Mucosa of descending colon (tissue), 3 donors: ENCODE measurements at regions not wholly inside any gene's neighbourhood (a gene's known extent, or its start where the extent isn't known, plus 50 kb on each side); places are given as distances from the start of the nearest gene placed in this dataset.

ENCODE experiments used
- ATAC-seq: fragments of 200-7000 bp; cut with Tn5 transposase; one replicate; pipeline ENCODE4 v1.9.1; 2020; ENCODE audit warnings: mild to moderate bottlenecking, moderate library complexity
- DNase-seq, 3 donors: peaks; one replicate each; pipeline ENCODE4 v3.0.0-alpha.2; 2020
- H3K36me3 ChIP-seq: fragments of 200-600 bp; one replicate; pipeline ENCODE4 v1.8.0; 2021; ENCODE audit warnings: low read depth, mild to moderate bottlenecking
- H3K4me1 ChIP-seq: fragments of 200-600 bp; one replicate; pipeline ENCODE4 v1.8.0; 2021; ENCODE audit warnings: low read depth, mild to moderate bottlenecking
- H3K4me3 ChIP-seq: fragments of 200-600 bp; one replicate; pipeline ENCODE4 v1.8.0; 2021; ENCODE audit warnings: mild to moderate bottlenecking
- H3K9me3 ChIP-seq: fragments of 200-600 bp; one replicate; pipeline ENCODE4 v1.8.0; 2021; ENCODE audit warnings: mild to moderate bottlenecking
- intact Hi-C, 2 donors: fragments of 100-400 bp; cut with DNase I in 1 of 2; cut with micrococcal nuclease in 1 of 2; formaldehyde crosslinking; loops; one replicate each; pipeline versions ENCODE4 v1.11.0 to v1.11.1; 2022; cut with DNase I, micrococcal nuclease
- TF ChIP-seq, protein P1 (sequence below): fragments of 200-600 bp; IDR thresholded peaks from one replicate; pipeline ENCODE4 v1.8.0; 2022; ENCODE audit warnings: antibody characterized with exemption, mild to moderate bottlenecking
- donor health status: DM: no; HTN: no; CAD: no; lungs with moderate emphysema.
- donor health status: DM: no; HTN: no; CAD: no.
- donor health status: DM: no; HTN: yes; CAD: no.

DNA sequence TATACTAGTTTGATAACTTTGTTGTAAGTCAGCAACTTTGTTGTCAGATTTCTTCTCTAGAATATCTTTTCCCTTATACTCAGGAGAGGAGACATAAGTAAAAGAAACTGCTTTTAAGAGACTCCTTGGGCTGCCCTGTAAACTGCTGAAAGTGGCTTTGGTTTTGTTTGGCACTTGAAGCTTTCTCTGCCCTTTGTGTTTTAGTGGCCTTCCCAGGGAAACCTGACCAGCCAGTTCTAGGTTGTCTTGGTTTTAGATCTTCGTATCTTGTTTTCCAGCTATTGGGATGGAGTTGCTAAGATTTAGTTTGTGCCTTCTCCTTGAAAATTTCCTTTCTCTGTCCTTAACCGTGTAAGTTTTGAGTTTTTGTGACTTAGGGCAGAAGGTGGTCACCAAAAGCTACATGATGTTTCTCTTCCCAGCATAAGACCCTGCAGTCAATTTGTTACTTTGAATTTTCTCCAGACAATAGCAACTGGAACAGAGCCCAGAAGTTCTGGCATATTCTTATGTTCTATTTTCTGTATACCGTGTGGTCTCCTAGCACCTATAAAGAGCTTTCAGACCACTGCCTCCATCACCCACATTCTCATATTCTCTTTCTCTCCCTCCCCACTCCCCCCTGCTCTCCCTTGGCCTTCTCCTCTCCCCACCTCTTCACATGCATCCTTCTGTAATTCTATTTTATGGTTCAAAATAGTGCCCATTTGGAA lies 81.1 kb downstream of the BOLA3 start:
- Histone ChIP-seq H3K36me3 (no peaks in the 10 kb centered on the region), H3K9me3 (no peaks in the 10 kb centered on the region), H3K4me3 (no peak overlapping the region), H3K4me1 (no peaks in the 10 kb centered on the region)
- TF ChIP-seq, protein P1, sequence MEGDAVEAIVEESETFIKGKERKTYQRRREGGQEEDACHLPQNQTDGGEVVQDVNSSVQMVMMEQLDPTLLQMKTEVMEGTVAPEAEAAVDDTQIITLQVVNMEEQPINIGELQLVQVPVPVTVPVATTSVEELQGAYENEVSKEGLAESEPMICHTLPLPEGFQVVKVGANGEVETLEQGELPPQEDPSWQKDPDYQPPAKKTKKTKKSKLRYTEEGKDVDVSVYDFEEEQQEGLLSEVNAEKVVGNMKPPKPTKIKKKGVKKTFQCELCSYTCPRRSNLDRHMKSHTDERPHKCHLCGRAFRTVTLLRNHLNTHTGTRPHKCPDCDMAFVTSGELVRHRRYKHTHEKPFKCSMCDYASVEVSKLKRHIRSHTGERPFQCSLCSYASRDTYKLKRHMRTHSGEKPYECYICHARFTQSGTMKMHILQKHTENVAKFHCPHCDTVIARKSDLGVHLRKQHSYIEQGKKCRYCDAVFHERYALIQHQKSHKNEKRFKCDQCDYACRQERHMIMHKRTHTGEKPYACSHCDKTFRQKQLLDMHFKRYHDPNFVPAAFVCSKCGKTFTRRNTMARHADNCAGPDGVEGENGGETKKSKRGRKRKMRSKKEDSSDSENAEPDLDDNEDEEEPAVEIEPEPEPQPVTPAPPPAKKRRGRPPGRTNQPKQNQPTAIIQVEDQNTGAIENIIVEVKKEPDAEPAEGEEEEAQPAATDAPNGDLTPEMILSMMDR: no peak
- intact Hi-C loops: no loop called here
- ATAC-seq: no peak
- no peak for DNase-seq

DNA sequence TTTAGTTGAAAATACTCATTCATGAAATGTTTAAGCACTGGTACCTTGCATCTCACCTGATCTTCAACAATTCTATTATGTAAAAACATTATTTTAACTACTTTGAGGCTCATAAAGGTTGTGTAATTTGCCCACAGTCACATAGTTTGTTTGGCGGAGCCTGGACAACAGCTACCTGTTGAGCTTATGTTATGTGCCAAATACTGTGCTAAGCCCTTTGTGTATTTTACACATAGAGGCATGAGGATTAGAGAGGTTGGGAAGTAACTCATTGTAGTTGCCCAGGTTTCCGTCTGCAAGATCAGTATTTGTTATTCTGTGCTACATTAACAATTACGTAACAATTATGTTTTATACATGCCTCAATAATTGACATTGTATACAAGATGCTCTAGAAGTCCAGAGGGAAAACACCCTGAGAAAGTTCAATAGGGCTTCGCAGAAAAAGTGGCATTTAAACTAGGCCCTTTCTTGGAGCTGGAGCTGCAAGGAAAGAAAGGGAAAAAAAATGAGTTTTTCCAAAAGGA lies 80.4 kb downstream of the BOLA3 start:
- ATAC-seq: no peak
- no peak for DNase-seq
- Histone ChIP-seq H3K4me3 (no peak overlapping the region), H3K9me3 (no peaks in the 10 kb centered on the region), H3K4me1 (no peaks in the 10 kb centered on the region), H3K36me3 (no peaks in the 10 kb centered on the region)
- TF ChIP-seq, protein P1: no peak
- intact Hi-C loops: no loop called here

DNA sequence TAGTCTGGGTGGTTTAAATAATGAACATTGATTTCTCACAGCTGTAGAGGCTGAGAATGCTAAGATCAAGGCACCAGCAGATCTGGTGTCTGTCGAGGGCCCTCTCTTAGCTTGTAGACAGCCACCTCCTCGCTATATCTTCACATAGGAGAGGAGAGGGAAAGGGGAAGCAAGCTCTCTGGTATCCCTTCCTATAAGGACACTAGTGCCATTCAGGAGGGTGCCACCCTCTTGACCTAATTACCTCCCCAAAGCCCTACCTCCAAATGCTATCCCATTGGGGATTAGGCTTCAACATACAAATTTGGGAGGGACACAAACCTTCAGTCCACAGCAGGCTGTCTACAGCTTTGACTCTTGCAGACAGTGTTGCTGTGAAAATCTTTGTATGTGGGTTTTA lies 76.7 kb downstream of the BOLA3 start:
- Histone ChIP-seq H3K36me3 (no peaks in the 10 kb centered on the region), H3K4me3 (no peak overlapping the region), H3K9me3 (no peaks in the 10 kb centered on the region), H3K4me1 (no peaks in the 10 kb centered on the region)
- intact Hi-C loops: no loop called here
- DNase-seq: no peak
- TF ChIP-seq, protein P1: no peak
- ATAC-seq: no peak

DNA sequence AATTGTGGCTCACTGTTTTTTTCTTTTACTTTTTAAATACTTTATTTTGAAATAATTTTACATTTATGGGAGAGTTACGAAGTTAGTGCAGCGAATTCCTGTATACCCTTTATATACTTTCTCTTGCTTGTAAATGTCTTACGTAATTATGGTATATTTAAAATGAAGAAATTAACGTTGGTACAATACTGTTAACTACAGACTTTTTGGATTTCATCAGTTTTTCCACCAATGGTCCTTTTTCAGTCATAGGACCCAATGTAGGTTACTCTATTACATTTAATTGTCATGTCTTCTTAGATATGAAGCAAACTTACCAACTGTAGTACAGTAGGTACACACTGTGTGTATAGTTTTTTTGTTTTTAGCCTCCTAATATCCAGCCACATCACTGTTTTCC lies 76.3 kb downstream of the BOLA3 start:
- Histone ChIP-seq H3K36me3 (no peaks in the 10 kb centered on the region), H3K4me3 (no peak overlapping the region), H3K4me1 (no peaks in the 10 kb centered on the region), H3K9me3 (no peaks in the 10 kb centered on the region)
- intact Hi-C loops: no loop called here
- ATAC-seq (no peak), DNase-seq (no peak)
- TF ChIP-seq, protein P1: no peak

DNA sequence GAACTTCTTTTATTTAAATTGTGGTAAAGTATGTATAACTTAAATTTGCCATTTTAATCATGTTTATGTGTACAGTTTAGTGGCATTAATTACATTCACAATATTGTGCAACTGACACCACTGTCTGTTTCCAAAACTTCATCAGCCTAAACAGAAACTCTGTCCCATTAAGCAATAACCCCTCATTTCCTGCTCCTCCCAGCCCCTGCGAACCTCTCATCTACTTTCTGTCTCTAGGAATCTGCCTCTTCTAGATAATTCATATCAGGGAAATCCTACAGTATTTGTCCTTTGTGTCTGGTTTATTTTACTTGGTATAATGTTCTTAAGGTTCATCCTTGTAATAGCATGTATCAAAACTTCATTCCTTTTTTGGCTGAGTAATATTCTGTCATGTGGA lies 75.1 kb downstream of the BOLA3 start:
- Histone ChIP-seq H3K9me3 (no peaks in the 10 kb centered on the region), H3K4me1 (no peaks in the 10 kb centered on the region), H3K36me3 (no peaks in the 10 kb centered on the region), H3K4me3 (no peak overlapping the region)
- TF ChIP-seq, protein P1: no peak
- no peak for DNase-seq
- ATAC-seq: no peak
- intact Hi-C loops: no loop called here
